GM19463 (cell line): ENCODE measurements at regions not wholly inside any gene's neighbourhood (a gene's known extent, or its start where the extent isn't known, plus 50 kb on each side); places are given as distances from the start of the nearest gene placed in this dataset.

Experiments used
- ATAC-seq: cut with Tn5 transposase; IDR thresholded peaks from one replicate; pipeline ENCODE4 v1.9.1; 2021; ENCODE audit warnings: mild to moderate bottlenecking, moderate library complexity; ENCODE audit not compliant: unreplicated experiment

- ATAC-seq: no peak
Observed at GRCh38 chr22:34866081-34866480, 199.9 kb upstream of the ISX start.

GRCh38 chr22:34866495-34867131, 199.3 kb upstream of the ISX start:
- no peak for ATAC-seq

GRCh38 chr22:34877506-34877905, 188.5 kb upstream of the ISX start:
- no peak for ATAC-seq

GRCh38 chr22:34878171-34878570, 187.8 kb upstream of the ISX start:
- no peak for ATAC-seq

GRCh38 chr22:34879001-34879400, 187.0 kb upstream of the ISX start:
- ATAC-seq: no peak

GRCh38 chr22:34880662-34881061, 185.3 kb upstream of the ISX start:
- ATAC-seq: no peak

- no peak for ATAC-seq
Observed at GRCh38 chr22:34881453-34881852, 184.5 kb upstream of the ISX start.

- no peak for ATAC-seq
Observed at GRCh38 chr22:34885852-34886251, 180.1 kb upstream of the ISX start.

- no peak for ATAC-seq
Observed at GRCh38 chr22:34886391-34886790, 179.6 kb upstream of the ISX start.

GRCh38 chr22:34886812-34887211, 179.1 kb upstream of the ISX start:
- ATAC-seq: no peak

GRCh38 chr22:34897126-34897525, 168.8 kb upstream of the ISX start:
- no peak for ATAC-seq

GRCh38 chr22:34902335-34902734, 163.6 kb upstream of the ISX start:
- no peak for ATAC-seq

GRCh38 chr22:34903416-34903815, 162.5 kb upstream of the ISX start:
- ATAC-seq: no peak

GRCh38 chr22:34904486-34904885, 161.5 kb upstream of the ISX start:
- no peak for ATAC-seq

- ATAC-seq: no peak
Observed at GRCh38 chr22:34913826-34914225, 152.1 kb upstream of the ISX start.

- no peak for ATAC-seq
Observed at GRCh38 chr22:34914846-34915245, 151.1 kb upstream of the ISX start.

GRCh38 chr22:34917239-34917638, 148.7 kb upstream of the ISX start:
- no peak for ATAC-seq

GRCh38 chr22:34931026-34931425, 134.9 kb upstream of the ISX start:
- no peak for ATAC-seq

GRCh38 chr22:34934261-34934660, 131.7 kb upstream of the ISX start:
- no peak for ATAC-seq

GRCh38 chr22:34943830-34944229, 122.1 kb upstream of the ISX start:
- no peak for ATAC-seq

- ATAC-seq: no peak
Observed at GRCh38 chr22:34946339-34946985, 119.5 kb upstream of the ISX start.

GRCh38 chr22:34950489-34950888, 115.5 kb upstream of the ISX start:
- no peak for ATAC-seq

GRCh38 chr22:34951212-34951611, 114.7 kb upstream of the ISX start:
- ATAC-seq: no peak
